ENCODE measurements at regions not wholly inside any gene's neighbourhood (a gene's known extent, or its start where the extent isn't known, plus 50 kb on each side); places are given as distances from the start of the nearest gene placed in this dataset.

DNA sequence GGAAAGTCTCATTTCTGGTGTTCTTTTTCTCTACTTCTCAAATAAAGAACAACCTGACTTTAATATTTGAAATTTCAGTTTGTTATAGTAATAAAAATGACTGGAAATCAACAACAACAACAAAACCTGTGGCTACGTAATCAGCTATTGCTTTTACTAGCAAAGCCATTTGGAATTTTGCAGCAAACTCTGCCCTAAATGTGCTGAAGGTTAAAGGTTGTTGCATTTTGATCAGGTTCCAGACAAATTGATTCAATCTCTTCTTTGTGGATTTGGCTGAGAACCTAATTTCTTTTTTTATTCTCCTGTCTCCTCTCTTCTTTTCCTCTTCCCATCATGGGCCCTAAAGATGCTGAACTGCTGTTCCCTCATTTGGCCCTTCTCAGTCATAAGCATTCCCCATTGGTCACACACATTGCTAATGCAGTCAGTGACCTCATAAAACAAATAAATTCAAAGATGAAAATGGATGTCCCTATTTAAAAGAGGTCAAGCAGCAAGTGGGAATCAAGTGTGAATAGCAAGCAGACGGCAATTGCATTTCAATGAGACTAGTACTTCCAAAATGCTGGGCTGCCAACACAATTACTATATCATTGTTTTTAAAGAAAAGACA lies 795.1 kb upstream of the CDH8 start:
- no peak overlapping the region for H3K4me3 ChIP-seq (ENCODE audit: low read length)
- no peaks in the 10 kb centered on the region for H3K36me3 ChIP-seq (ENCODE audit: insufficient read depth, low read length)
- no peaks in the 10 kb centered on the region for H3K79me2 ChIP-seq (replicated peaks; ENCODE audit: insufficient read depth, low read length)
- H2AFZ ChIP-seq (ENCODE audit: low read depth, low read length): no peak overlapping the region
- no peaks in the 10 kb centered on the region for H3F3A ChIP-seq (ENCODE audit: insufficient read depth, low read length, poor library complexity, severe bottlenecking)
- no peak overlapping the region for H3K27ac ChIP-seq (ENCODE audit: low read length)
- no peaks in the 10 kb centered on the region for H4K20me1 ChIP-seq (ENCODE audit: insufficient read depth)
- H3K9me3 ChIP-seq (ENCODE audit: low read length): no peaks in the 10 kb centered on the region
- no peaks in the 10 kb centered on the region for H3K27me3 ChIP-seq (ENCODE audit: insufficient read depth, low read depth, low read length)
- H3K4me2 ChIP-seq (ENCODE audit: low read length): no peak overlapping the region
- no peaks in the 10 kb centered on the region for H3K9me2 ChIP-seq (ENCODE audit: insufficient read depth, low read length)
- TF ChIP-seq SMC3 (conservative IDR thresholded peaks at IDR 0.05; ENCODE audit: poor library complexity) (no peak), TAF1 (IDR thresholded peaks at IDR 0.05; ENCODE audit: low read depth) (no peak), EZH2 (IDR thresholded peaks at IDR 0.05; ENCODE audit: borderline replicate concordance, insufficient read depth, low read length, poor library complexity, severe bottlenecking) (no peak), EP300 (conservative IDR thresholded peaks at IDR 0.05; ENCODE audit: poor library complexity, severe bottlenecking) (no peak), MXI1 (conservative IDR thresholded peaks at IDR 0.05; ENCODE audit: poor library complexity, severe bottlenecking) (no peak), RAD21 (conservative IDR thresholded peaks at IDR 0.05) (no peak), POLR2AphosphoS5 (IDR thresholded peaks at IDR 0.05) (no peak)
- TF ChIP-seq, protein P1, sequence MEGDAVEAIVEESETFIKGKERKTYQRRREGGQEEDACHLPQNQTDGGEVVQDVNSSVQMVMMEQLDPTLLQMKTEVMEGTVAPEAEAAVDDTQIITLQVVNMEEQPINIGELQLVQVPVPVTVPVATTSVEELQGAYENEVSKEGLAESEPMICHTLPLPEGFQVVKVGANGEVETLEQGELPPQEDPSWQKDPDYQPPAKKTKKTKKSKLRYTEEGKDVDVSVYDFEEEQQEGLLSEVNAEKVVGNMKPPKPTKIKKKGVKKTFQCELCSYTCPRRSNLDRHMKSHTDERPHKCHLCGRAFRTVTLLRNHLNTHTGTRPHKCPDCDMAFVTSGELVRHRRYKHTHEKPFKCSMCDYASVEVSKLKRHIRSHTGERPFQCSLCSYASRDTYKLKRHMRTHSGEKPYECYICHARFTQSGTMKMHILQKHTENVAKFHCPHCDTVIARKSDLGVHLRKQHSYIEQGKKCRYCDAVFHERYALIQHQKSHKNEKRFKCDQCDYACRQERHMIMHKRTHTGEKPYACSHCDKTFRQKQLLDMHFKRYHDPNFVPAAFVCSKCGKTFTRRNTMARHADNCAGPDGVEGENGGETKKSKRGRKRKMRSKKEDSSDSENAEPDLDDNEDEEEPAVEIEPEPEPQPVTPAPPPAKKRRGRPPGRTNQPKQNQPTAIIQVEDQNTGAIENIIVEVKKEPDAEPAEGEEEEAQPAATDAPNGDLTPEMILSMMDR (IDR thresholded peaks at IDR 0.05; ENCODE audit: poor library complexity, severe bottlenecking): no peak
- TF ChIP-seq, protein P2, sequence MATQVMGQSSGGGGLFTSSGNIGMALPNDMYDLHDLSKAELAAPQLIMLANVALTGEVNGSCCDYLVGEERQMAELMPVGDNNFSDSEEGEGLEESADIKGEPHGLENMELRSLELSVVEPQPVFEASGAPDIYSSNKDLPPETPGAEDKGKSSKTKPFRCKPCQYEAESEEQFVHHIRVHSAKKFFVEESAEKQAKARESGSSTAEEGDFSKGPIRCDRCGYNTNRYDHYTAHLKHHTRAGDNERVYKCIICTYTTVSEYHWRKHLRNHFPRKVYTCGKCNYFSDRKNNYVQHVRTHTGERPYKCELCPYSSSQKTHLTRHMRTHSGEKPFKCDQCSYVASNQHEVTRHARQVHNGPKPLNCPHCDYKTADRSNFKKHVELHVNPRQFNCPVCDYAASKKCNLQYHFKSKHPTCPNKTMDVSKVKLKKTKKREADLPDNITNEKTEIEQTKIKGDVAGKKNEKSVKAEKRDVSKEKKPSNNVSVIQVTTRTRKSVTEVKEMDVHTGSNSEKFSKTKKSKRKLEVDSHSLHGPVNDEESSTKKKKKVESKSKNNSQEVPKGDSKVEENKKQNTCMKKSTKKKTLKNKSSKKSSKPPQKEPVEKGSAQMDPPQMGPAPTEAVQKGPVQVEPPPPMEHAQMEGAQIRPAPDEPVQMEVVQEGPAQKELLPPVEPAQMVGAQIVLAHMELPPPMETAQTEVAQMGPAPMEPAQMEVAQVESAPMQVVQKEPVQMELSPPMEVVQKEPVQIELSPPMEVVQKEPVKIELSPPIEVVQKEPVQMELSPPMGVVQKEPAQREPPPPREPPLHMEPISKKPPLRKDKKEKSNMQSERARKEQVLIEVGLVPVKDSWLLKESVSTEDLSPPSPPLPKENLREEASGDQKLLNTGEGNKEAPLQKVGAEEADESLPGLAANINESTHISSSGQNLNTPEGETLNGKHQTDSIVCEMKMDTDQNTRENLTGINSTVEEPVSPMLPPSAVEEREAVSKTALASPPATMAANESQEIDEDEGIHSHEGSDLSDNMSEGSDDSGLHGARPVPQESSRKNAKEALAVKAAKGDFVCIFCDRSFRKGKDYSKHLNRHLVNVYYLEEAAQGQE (IDR thresholded peaks at IDR 0.05; ENCODE audit: borderline replicate concordance): no peak
- no peak overlapping the region for H3K9ac ChIP-seq (ENCODE audit: low read length)

- H2AFZ ChIP-seq (ENCODE audit: low read depth, low read length): no peak overlapping the region
- H3K4me3 ChIP-seq (ENCODE audit: low read length): peak overlapping the region; percentile 34
- H3K9me3 ChIP-seq (ENCODE audit: low read length): no peaks in the 10 kb centered on the region
- peak overlapping the region; percentile 21 for H3K27ac ChIP-seq (ENCODE audit: low read length)
- H3K79me2 ChIP-seq (replicated peaks; ENCODE audit: insufficient read depth, low read length): no peaks in the 10 kb centered on the region
- H3K27me3 ChIP-seq (ENCODE audit: insufficient read depth, low read depth, low read length): no peaks in the 10 kb centered on the region
- peak; percentile 51 for TF ChIP-seq EP300 (conservative IDR thresholded peaks at IDR 0.05; ENCODE audit: poor library complexity, severe bottlenecking)
- no peak for TF ChIP-seq SMC3 (conservative IDR thresholded peaks at IDR 0.05; ENCODE audit: poor library complexity)
- no peak for TF ChIP-seq MXI1 (conservative IDR thresholded peaks at IDR 0.05; ENCODE audit: poor library complexity, severe bottlenecking)
- TF ChIP-seq, protein P1 (IDR thresholded peaks at IDR 0.05; ENCODE audit: poor library complexity, severe bottlenecking): no peak
- no peak for TF ChIP-seq EZH2 (IDR thresholded peaks at IDR 0.05; ENCODE audit: borderline replicate concordance, insufficient read depth, low read length, poor library complexity, severe bottlenecking)
- TF ChIP-seq RAD21 (conservative IDR thresholded peaks at IDR 0.05): no peak
- no peak for TF ChIP-seq TAF1 (IDR thresholded peaks at IDR 0.05; ENCODE audit: low read depth)
- peak; percentile 15 for TF ChIP-seq POLR2AphosphoS5 (IDR thresholded peaks at IDR 0.05)
- TF ChIP-seq, protein P2 (IDR thresholded peaks at IDR 0.05; ENCODE audit: borderline replicate concordance): no peak
- H4K20me1 ChIP-seq (ENCODE audit: insufficient read depth): no peaks in the 10 kb centered on the region
- H3F3A ChIP-seq (ENCODE audit: insufficient read depth, low read length, poor library complexity, severe bottlenecking): no peaks in the 10 kb centered on the region
- H3K9ac ChIP-seq (ENCODE audit: low read length): no peak overlapping the region
- no peaks in the 10 kb centered on the region for H3K9me2 ChIP-seq (ENCODE audit: insufficient read depth, low read length)
- H3K36me3 ChIP-seq (ENCODE audit: insufficient read depth, low read length): no peaks in the 10 kb centered on the region
- H3K4me2 ChIP-seq (ENCODE audit: low read length): no peak overlapping the region
These were observed 793.4 kb upstream of the CDH8 start for GRCh38 chr16:62829607-62830006.
